SU-DHL-6 (cell line): ENCODE measurements at regions not wholly inside any gene's neighbourhood (a gene's known extent, or its start where the extent isn't known, plus 50 kb on each side); places are given as distances from the start of the nearest gene placed in this dataset.

Source experiments
- H2AFZ ChIP-seq: fragments of 200-600 bp; sonication (generic); 2 replicates; pipeline ENCODE4 v1.6.1; 2014; ENCODE audit warnings: low read depth, mild to moderate bottlenecking, moderate library complexity, mixed read lengths, antibody characterized with exemption, low read length; ENCODE audit not compliant: severe bottlenecking
- H3F3A ChIP-seq: fragments of 200-600 bp; shearing (Covaris generic); 2 replicates; pipeline ENCODE4 v1.6.0; 2016; ENCODE audit warnings: antibody characterized with exemption, mild to moderate bottlenecking; ENCODE audit not compliant: insufficient read depth
- H3K27ac ChIP-seq: fragments of 200-600 bp; sonication (generic); 2 replicates; pipeline ENCODE4 v1.5.1; 2016; ENCODE audit warnings: low read depth, mild to moderate bottlenecking, low read length, moderate library complexity, mixed read lengths
- H3K27me3 ChIP-seq: fragments of 200-600 bp; sonication (generic), shearing (Covaris generic); 2 replicates; pipeline ENCODE4 v1.6.0; 2014; ENCODE audit warnings: mild to moderate bottlenecking, low read length
- H3K36me3 ChIP-seq: fragments of 200-600 bp; sonication (generic); 2 replicates; pipeline ENCODE4 v1.6.1; 2014; ENCODE audit warnings: mild to moderate bottlenecking, low read length, mixed read lengths
- H3K4me2 ChIP-seq: fragments of 300-600, 200-600 bp; shearing (Covaris generic), sonication (generic); 2 replicates; pipeline ENCODE4 v1.6.0; 2014; ENCODE audit warnings: low read length, low read depth, mild to moderate bottlenecking; ENCODE audit not compliant: poor library complexity, severe bottlenecking
- H3K4me3 ChIP-seq: fragments of 200-600 bp; sonication (generic); 2 replicates; pipeline ENCODE4 v1.5.1; 2014; ENCODE audit warnings: antibody characterized with exemption, low read length, mild to moderate bottlenecking, mixed read lengths; ENCODE audit not compliant: insufficient read depth, poor library complexity, severe bottlenecking
- H3K79me2 ChIP-seq: fragments of 200-600 bp; sonication (generic); 2 replicates; pipeline ENCODE4 v1.6.1; 2014; ENCODE audit warnings: mild to moderate bottlenecking, low read length, moderate library complexity; ENCODE audit not compliant: insufficient read depth
- H3K9ac ChIP-seq: fragments of 200-600 bp; sonication (generic); 2 replicates; pipeline ENCODE4 v1.7.0; 2014; ENCODE audit warnings: mild to moderate bottlenecking, low read length
- H3K9me2 ChIP-seq: fragments of 200-600 bp; sonication (generic); replicated peaks from 2 replicates; pipeline ENCODE4 v1.6.1; 2014; ENCODE audit warnings: low read length; ENCODE audit not compliant: insufficient read depth
- H3K9me3 ChIP-seq: fragments of 200-600 bp; sonication (generic); 2 replicates; pipeline ENCODE4 v1.6.1; 2014; ENCODE audit warnings: low read length, mixed read lengths; ENCODE audit not compliant: insufficient read depth
- H4K20me1 ChIP-seq: fragments of 200-600 bp; sonication (generic); 2 replicates; pipeline ENCODE4 v1.6.1; 2014; ENCODE audit warnings: low read depth, mild to moderate bottlenecking, antibody characterized with exemption, low read length, moderate library complexity, mixed read lengths
- EZH2phosphoT487 ChIP-seq: fragments of 200-600 bp; sonication (generic), shearing (Covaris generic); conservative IDR thresholded peaks from 2 replicates; pipeline ENCODE4 v1.6.1; 2018; ENCODE audit warnings: mild to moderate bottlenecking, antibody characterized with exemption, low read length, moderate library complexity, mixed read lengths
- TF ChIP-seq, protein P1 (sequence below): fragments of 200-600 bp; sonication (generic); IDR thresholded peaks from one replicate; pipeline ENCODE4 v1.5.1; 2017; ENCODE audit warnings: antibody characterized with exemption, mild to moderate bottlenecking, low read length, moderate library complexity; ENCODE audit not compliant: insufficient read depth, poor library complexity, severe bottlenecking

- H3K27ac ChIP-seq: no peak overlapping the region
- no peak overlapping the region for H3K4me2 ChIP-seq
- no peaks in the 10 kb centered on the region for H3K79me2 ChIP-seq
- H3K9me2 ChIP-seq: no peaks in the 10 kb centered on the region
- H3K9me3 ChIP-seq: no peaks in the 10 kb centered on the region
- H4K20me1 ChIP-seq: no peaks in the 10 kb centered on the region
- H3K4me3 ChIP-seq: no peak overlapping the region
- no peak for TF ChIP-seq EZH2phosphoT487
- TF ChIP-seq, protein P1, sequence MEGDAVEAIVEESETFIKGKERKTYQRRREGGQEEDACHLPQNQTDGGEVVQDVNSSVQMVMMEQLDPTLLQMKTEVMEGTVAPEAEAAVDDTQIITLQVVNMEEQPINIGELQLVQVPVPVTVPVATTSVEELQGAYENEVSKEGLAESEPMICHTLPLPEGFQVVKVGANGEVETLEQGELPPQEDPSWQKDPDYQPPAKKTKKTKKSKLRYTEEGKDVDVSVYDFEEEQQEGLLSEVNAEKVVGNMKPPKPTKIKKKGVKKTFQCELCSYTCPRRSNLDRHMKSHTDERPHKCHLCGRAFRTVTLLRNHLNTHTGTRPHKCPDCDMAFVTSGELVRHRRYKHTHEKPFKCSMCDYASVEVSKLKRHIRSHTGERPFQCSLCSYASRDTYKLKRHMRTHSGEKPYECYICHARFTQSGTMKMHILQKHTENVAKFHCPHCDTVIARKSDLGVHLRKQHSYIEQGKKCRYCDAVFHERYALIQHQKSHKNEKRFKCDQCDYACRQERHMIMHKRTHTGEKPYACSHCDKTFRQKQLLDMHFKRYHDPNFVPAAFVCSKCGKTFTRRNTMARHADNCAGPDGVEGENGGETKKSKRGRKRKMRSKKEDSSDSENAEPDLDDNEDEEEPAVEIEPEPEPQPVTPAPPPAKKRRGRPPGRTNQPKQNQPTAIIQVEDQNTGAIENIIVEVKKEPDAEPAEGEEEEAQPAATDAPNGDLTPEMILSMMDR: no peak
- no peak overlapping the region for H2AFZ ChIP-seq
- H3K27me3 ChIP-seq: no peaks in the 10 kb centered on the region
- H3K36me3 ChIP-seq: no peaks in the 10 kb centered on the region
- no peaks in the 10 kb centered on the region for H3F3A ChIP-seq
- no peak overlapping the region for H3K9ac ChIP-seq
These were observed 318.4 kb downstream of the RPS6KC1 start for GRCh38 chr1:213369465-213369864.

DNA sequence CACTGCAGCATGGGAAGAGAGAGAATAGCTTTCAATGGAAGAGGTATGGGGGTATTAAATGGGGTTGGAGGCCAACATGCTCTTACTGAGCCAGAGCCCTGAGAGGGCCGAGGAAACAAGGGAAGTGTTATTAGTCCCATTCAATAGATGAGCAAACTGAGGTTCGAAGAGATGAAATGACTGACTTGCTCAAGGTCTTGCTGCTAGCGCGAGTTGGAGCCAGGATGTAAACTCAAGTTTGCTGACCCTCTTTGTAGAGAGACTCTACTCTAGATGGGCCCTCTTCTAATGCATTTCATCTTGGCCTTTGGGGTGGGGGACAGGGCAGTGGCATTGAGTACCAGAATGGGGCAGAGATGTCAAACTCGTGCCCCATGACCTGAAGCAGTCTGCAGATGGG lies 319.5 kb downstream of the RPS6KC1 start:
- no peaks in the 10 kb centered on the region for H3K36me3 ChIP-seq
- H3F3A ChIP-seq: no peaks in the 10 kb centered on the region
- H3K27ac ChIP-seq: no peak overlapping the region
- no peak overlapping the region for H3K4me3 ChIP-seq
- no peak overlapping the region for H3K9ac ChIP-seq
- no peaks in the 10 kb centered on the region for H4K20me1 ChIP-seq
- H2AFZ ChIP-seq: no peak overlapping the region
- H3K9me2 ChIP-seq: no peaks in the 10 kb centered on the region
- H3K79me2 ChIP-seq: no peaks in the 10 kb centered on the region
- H3K27me3 ChIP-seq: no peaks in the 10 kb centered on the region
- no peak for TF ChIP-seq EZH2phosphoT487
- TF ChIP-seq, protein P1: no peak
- no peaks in the 10 kb centered on the region for H3K9me3 ChIP-seq
- H3K4me2 ChIP-seq: no peak overlapping the region

GRCh38 chr1:213371525-213371846 lies 320.4 kb downstream of the RPS6KC1 start:
- no peaks in the 10 kb centered on the region for H3K36me3 ChIP-seq
- no peak overlapping the region for H3K4me3 ChIP-seq
- no peaks in the 10 kb centered on the region for H3K9me3 ChIP-seq
- H3K9me2 ChIP-seq: no peaks in the 10 kb centered on the region
- no peaks in the 10 kb centered on the region for H3K27me3 ChIP-seq
- H3K9ac ChIP-seq: no peak overlapping the region
- no peak overlapping the region for H2AFZ ChIP-seq
- TF ChIP-seq, protein P1: no peak
- TF ChIP-seq EZH2phosphoT487: no peak
- no peaks in the 10 kb centered on the region for H3K79me2 ChIP-seq
- no peaks in the 10 kb centered on the region for H4K20me1 ChIP-seq
- no peak overlapping the region for H3K27ac ChIP-seq
- H3K4me2 ChIP-seq: no peak overlapping the region
- no peaks in the 10 kb centered on the region for H3F3A ChIP-seq
